Memory B cell (primary cell): ENCODE measurements at regions not wholly inside any gene's neighbourhood (a gene's known extent, or its start where the extent isn't known, plus 50 kb on each side); places are given as distances from the start of the nearest gene placed in this dataset.
"Not testable (repeated sequence)": the region's sequence is repeated elsewhere in the genome, so short reads cannot be mapped to it uniquely, and the experiment has no call there.

Experiments used
- ATAC-seq: fragments of 150-1000 bp; cut with Tn5 transposase; 2 replicates; pipeline ENCODE4 v1.10.0; 2021; ENCODE audit warnings: low read depth, mild to moderate bottlenecking, moderate library complexity
- DNase-seq, 2 donors: peaks; one replicate each; pipeline ENCODE4 v3.0.0; 2022; ENCODE audit warnings: low spot score in 2 of 2
- H3K27ac Mint-ChIP-seq: one replicate; pipeline ENCODE4 v1.8.0; 2022; ENCODE audit warnings: mild to moderate bottlenecking, moderate library complexity, mixed read lengths
- H3K27me3 Mint-ChIP-seq: one replicate; pipeline ENCODE4 v1.8.0; 2022; ENCODE audit warnings: mixed read lengths
- H3K36me3 Mint-ChIP-seq: one replicate; pipeline ENCODE4 v1.8.0; 2022; ENCODE audit warnings: mild to moderate bottlenecking, mixed read lengths
- H3K4me1 Mint-ChIP-seq: one replicate; pipeline ENCODE4 v1.8.0; 2022; ENCODE audit warnings: mixed read lengths
- H3K4me3 Mint-ChIP-seq: one replicate; pipeline ENCODE4 v1.8.0; 2022; ENCODE audit warnings: mild to moderate bottlenecking, moderate library complexity, mixed read lengths
- H3K9me3 Mint-ChIP-seq: one replicate; pipeline ENCODE4 v1.8.0; 2022; ENCODE audit warnings: mixed read lengths

- H3K9me3 Mint-ChIP-seq, result no peaks in the 10 kb centered on the region
- no peak for DNase-seq
- no peak for ATAC-seq
- H3K4me1 Mint-ChIP-seq, result no peaks in the 10 kb centered on the region
- H3K4me3 Mint-ChIP-seq, result no peak overlapping the region
- H3K27me3 Mint-ChIP-seq, result no peaks in the 10 kb centered on the region
- H3K27ac Mint-ChIP-seq, result no peak overlapping the region
- H3K36me3 Mint-ChIP-seq, result peaks cover 13% of the 10 kb centered on the region
These were observed 128.9 kb upstream of the DMRT1 start for GRCh38 chr9:712643-713042.

- no peak overlapping the region for H3K27ac Mint-ChIP-seq
These were observed 128.4 kb upstream of the DMRT1 start for GRCh38 chr9:713091-713490.

GRCh38 chr9:714675-715074, 126.8 kb upstream of the DMRT1 start:
- H3K27ac Mint-ChIP-seq, result no peak overlapping the region
- H3K9me3 Mint-ChIP-seq, result no peaks in the 10 kb centered on the region
- DNase-seq (no peak), ATAC-seq (no peak)
- peaks cover 13% of the 10 kb centered on the region for H3K36me3 Mint-ChIP-seq
- H3K4me3 Mint-ChIP-seq, result no peak overlapping the region
- no peaks in the 10 kb centered on the region for H3K4me1 Mint-ChIP-seq
- H3K27me3 Mint-ChIP-seq, result no peaks in the 10 kb centered on the region

More at GRCh38 chr9:713091-713490, 128.4 kb upstream of the DMRT1 start:
- Mint-ChIP-seq H3K36me3 (peaks cover 13% of the 10 kb centered on the region), H3K9me3 (no peaks in the 10 kb centered on the region), H3K4me1 (no peaks in the 10 kb centered on the region), H3K4me3 (no peak overlapping the region), H3K27me3 (no peaks in the 10 kb centered on the region)
- ATAC-seq, result no peak
- DNase-seq, result no peak

GRCh38 chr9:715300-715699, 126.2 kb upstream of the DMRT1 start:
- Mint-ChIP-seq H3K36me3 (peaks cover 13% of the 10 kb centered on the region), H3K9me3 (no peaks in the 10 kb centered on the region)
- no peak for ATAC-seq

GRCh38 chr9:715743-716400, 125.6 kb upstream of the DMRT1 start:
- Mint-ChIP-seq H3K9me3 (no peaks in the 10 kb centered on the region), H3K27me3 (no peaks in the 10 kb centered on the region), H3K36me3 (peaks cover 12% of the 10 kb centered on the region)

More at GRCh38 chr9:715300-715699, 126.2 kb upstream of the DMRT1 start:
- Mint-ChIP-seq H3K27me3 (no peaks in the 10 kb centered on the region), H3K27ac (no peak overlapping the region), H3K4me3 (no peak overlapping the region), H3K4me1 (no peaks in the 10 kb centered on the region)
- no peak for DNase-seq

GRCh38 chr9:717722-718121, 123.8 kb upstream of the DMRT1 start:
- no peaks in the 10 kb centered on the region for H3K9me3 Mint-ChIP-seq
- ATAC-seq, result no peak
- H3K4me1 Mint-ChIP-seq, result no peaks in the 10 kb centered on the region
- peaks cover 2% of the 10 kb centered on the region for H3K27me3 Mint-ChIP-seq
- DNase-seq, result no peak
- H3K36me3 Mint-ChIP-seq, result peaks cover 1% of the 10 kb centered on the region
- H3K27ac Mint-ChIP-seq, result no peak overlapping the region
- no peak overlapping the region for H3K4me3 Mint-ChIP-seq

More at GRCh38 chr9:715743-716400, 125.6 kb upstream of the DMRT1 start:
- Mint-ChIP-seq H3K27ac (no peak overlapping the region), H3K4me3 (no peak overlapping the region), H3K4me1 (no peaks in the 10 kb centered on the region)
- ATAC-seq (no peak), DNase-seq (no peak)

GRCh38 chr9:720239-720881, 121.1 kb upstream of the DMRT1 start:
- H3K4me3 Mint-ChIP-seq, result no peak overlapping the region
- H3K9me3 Mint-ChIP-seq, result no peaks in the 10 kb centered on the region
- H3K27me3 Mint-ChIP-seq, result peaks cover 3% of the 10 kb centered on the region
- H3K36me3 Mint-ChIP-seq, result peaks cover 1% of the 10 kb centered on the region
- ATAC-seq, result no peak
- H3K27ac Mint-ChIP-seq, result no peak overlapping the region
- H3K4me1 Mint-ChIP-seq, result no peaks in the 10 kb centered on the region
- DNase-seq, result no peak

GRCh38 chr9:722388-722980, 119.0 kb upstream of the DMRT1 start:
- Mint-ChIP-seq H3K27me3 (peaks cover 3% of the 10 kb centered on the region), H3K9me3 (no peaks in the 10 kb centered on the region), H3K4me3 (no peak overlapping the region), H3K36me3 (peaks cover 1% of the 10 kb centered on the region), H3K27ac (no peak overlapping the region), H3K4me1 (no peaks in the 10 kb centered on the region)
- ATAC-seq (no peak), DNase-seq (no peak)

- H3K27me3 Mint-ChIP-seq, ATAC-seq, H3K27ac Mint-ChIP-seq, H3K4me1 Mint-ChIP-seq, H3K9me3 Mint-ChIP-seq, DNase-seq, H3K4me3 Mint-ChIP-seq, H3K36me3 Mint-ChIP-seq: not testable (repeated sequence)
These were observed 117.0 kb upstream of the DMRT1 start for GRCh38 chr9:724461-724860.

GRCh38 chr9:726005-726404, 115.5 kb upstream of the DMRT1 start:
- H3K27me3 Mint-ChIP-seq, result peaks cover 3% of the 10 kb centered on the region
- ATAC-seq (no peak), DNase-seq (no peak)
- no peak overlapping the region for H3K4me3 Mint-ChIP-seq
- no peak overlapping the region for H3K27ac Mint-ChIP-seq
- peaks cover 1% of the 10 kb centered on the region for H3K36me3 Mint-ChIP-seq
- H3K9me3 Mint-ChIP-seq, result no peaks in the 10 kb centered on the region
- H3K4me1 Mint-ChIP-seq, result no peaks in the 10 kb centered on the region

- Mint-ChIP-seq H3K27ac (no peak overlapping the region), H3K4me3 (no peak overlapping the region), H3K4me1 (no peaks in the 10 kb centered on the region), H3K36me3 (no peaks in the 10 kb centered on the region), H3K9me3 (no peaks in the 10 kb centered on the region), H3K27me3 (peaks cover 1% of the 10 kb centered on the region)
- no peak for ATAC-seq
- DNase-seq, result no peak
These were observed 113.7 kb upstream of the DMRT1 start for GRCh38 chr9:727767-728166.

GRCh38 chr9:728535-728934, 113.0 kb upstream of the DMRT1 start:
- Mint-ChIP-seq H3K4me1 (no peaks in the 10 kb centered on the region), H3K9me3 (no peaks in the 10 kb centered on the region), H3K36me3 (no peaks in the 10 kb centered on the region), H3K4me3 (no peak overlapping the region), H3K27me3 (peaks cover 1% of the 10 kb centered on the region), H3K27ac (no peak overlapping the region)
- DNase-seq, result no peak
- no peak for ATAC-seq

GRCh38 chr9:731474-731873, 110.0 kb upstream of the DMRT1 start:
- Mint-ChIP-seq H3K9me3 (no peaks in the 10 kb centered on the region), H3K36me3 (no peaks in the 10 kb centered on the region), H3K27ac (no peak overlapping the region), H3K4me1 (no peaks in the 10 kb centered on the region), H3K4me3 (no peak overlapping the region), H3K27me3 (no peaks in the 10 kb centered on the region)
- ATAC-seq (no peak), DNase-seq (no peak)

- H3K4me3 Mint-ChIP-seq, result no peak overlapping the region
- ATAC-seq (no peak), DNase-seq (no peak)
- H3K4me1 Mint-ChIP-seq, result no peaks in the 10 kb centered on the region
- no peak overlapping the region for H3K27ac Mint-ChIP-seq
- H3K9me3 Mint-ChIP-seq, result no peaks in the 10 kb centered on the region
- H3K27me3 Mint-ChIP-seq, result no peaks in the 10 kb centered on the region
- no peaks in the 10 kb centered on the region for H3K36me3 Mint-ChIP-seq
These were observed 106.5 kb upstream of the DMRT1 start for GRCh38 chr9:734831-735511.
